Activated CD4-positive, alpha-beta T cell treated with anti-CD3 and anti-CD28 coated beads, Interleukin-2, amount 50 U/mL, for 24 hours (primary cell): ENCODE measurements at regions not wholly inside any gene's neighbourhood (a gene's known extent, or its start where the extent isn't known, plus 50 kb on each side); places are given as distances from the start of the nearest gene placed in this dataset.

Experiments used
- DNase-seq, 2 donors: peaks; one replicate each; pipeline ENCODE4 v3.0.0-alpha.2; 2020; ENCODE audit warnings: low read depth in 1 of 2, low spot score in 1 of 2

- no peak for DNase-seq
Observed at GRCh38 chr2:2673406-2673805, 342.3 kb upstream of the MYT1L start.

GRCh38 chr2:2672249-2672648 is 341.2 kb upstream of the MYT1L start:
- no peak for DNase-seq

- DNase-seq, result no peak
Observed at GRCh38 chr2:2671826-2672225, 340.8 kb upstream of the MYT1L start.

- DNase-seq, result no peak
Observed at GRCh38 chr2:2669316-2669715, 338.2 kb upstream of the MYT1L start.

GRCh38 chr2:2668681-2669265 is 337.7 kb upstream of the MYT1L start:
- DNase-seq, result no peak

GRCh38 chr2:2667690-2668089 is 336.6 kb upstream of the MYT1L start:
- no peak for DNase-seq

GRCh38 chr2:2665834-2666133 is 334.7 kb upstream of the MYT1L start:
- no peak for DNase-seq

- no peak for DNase-seq
Observed at GRCh38 chr2:2664989-2665833, 334.1 kb upstream of the MYT1L start.

GRCh38 chr2:2663401-2664036 is 332.4 kb upstream of the MYT1L start:
- no peak for DNase-seq

- DNase-seq, result no peak
Observed at GRCh38 chr2:2662847-2663356, 331.8 kb upstream of the MYT1L start.

- DNase-seq, result no peak
Observed at GRCh38 chr2:2662037-2662846, 331.2 kb upstream of the MYT1L start.

- DNase-seq, result no peak
Observed at GRCh38 chr2:2660789-2661355, 329.8 kb upstream of the MYT1L start.

GRCh38 chr2:2657121-2657962 is 326.3 kb upstream of the MYT1L start:
- DNase-seq, result no peak

- no peak for DNase-seq
Observed at GRCh38 chr2:2656115-2657011, 325.3 kb upstream of the MYT1L start.

- DNase-seq, result no peak
Observed at GRCh38 chr2:2655453-2656114, 324.5 kb upstream of the MYT1L start.

- no peak for DNase-seq
Observed at GRCh38 chr2:2653231-2653630, 322.2 kb upstream of the MYT1L start.

- no peak for DNase-seq
Observed at GRCh38 chr2:2650608-2651375, 319.7 kb upstream of the MYT1L start.
